SK-N-MC (cell line): ENCODE measurements at regions not wholly inside any gene's neighbourhood (a gene's known extent, or its start where the extent isn't known, plus 50 kb on each side); places are given as distances from the start of the nearest gene placed in this dataset.

Source experiments
- DNase-seq: peaks from one replicate; pipeline ENCODE4 v3.0.0-alpha.2; 2011; ENCODE audit warnings: low read depth, low spot score
- H3K27ac ChIP-seq: fragments of 200-600 bp; sonication (generic); 2 replicates; pipeline ENCODE4 v1.5.1; 2016; ENCODE audit warnings: mixed run types
- H3K36me3 ChIP-seq: fragments of 200-600 bp; sonication (generic); 2 replicates; pipeline ENCODE4 v1.6.1; 2017; ENCODE audit warnings: antibody characterized with exemption, low read length, mixed read lengths; ENCODE audit not compliant: insufficient read depth
- H3K4me3 ChIP-seq: fragments of 200-600 bp; sonication (generic); 2 replicates; pipeline ENCODE4 v1.5.1; 2016
- H3K9ac ChIP-seq: fragments of 200-600 bp; sonication (generic); 2 replicates; pipeline ENCODE4 v1.8.0; 2017; ENCODE audit warnings: mixed run types, mixed read lengths; ENCODE audit not compliant: insufficient read length
- H3K9me3 ChIP-seq: fragments of 200-600 bp; sonication (generic); 2 replicates; pipeline ENCODE4 v1.6.1; 2017; ENCODE audit warnings: low read depth, mild to moderate bottlenecking, antibody characterized with exemption, low read length, moderate library complexity, mixed read lengths
- EZH2 ChIP-seq: fragments of 200-600 bp; sonication (generic); IDR thresholded peaks from one replicate; pipeline ENCODE4 v1.6.1; 2017; ENCODE audit warnings: antibody characterized with exemption
- FOXP2 ChIP-seq: optimal IDR thresholded peaks from 2 replicates; pipeline ENCODE3; 2011; ENCODE audit warnings: mild to moderate bottlenecking, moderate library complexity; ENCODE audit not compliant: insufficient read depth; ENCODE audit errors: extremely low read length, control extremely low read depth
- POLR2AphosphoS5 ChIP-seq: IDR thresholded peaks from 2 replicates; pipeline ENCODE4 v1.6.1; 2012; ENCODE audit warnings: mild to moderate bottlenecking, low read depth, low read length, borderline replicate concordance

DNA sequence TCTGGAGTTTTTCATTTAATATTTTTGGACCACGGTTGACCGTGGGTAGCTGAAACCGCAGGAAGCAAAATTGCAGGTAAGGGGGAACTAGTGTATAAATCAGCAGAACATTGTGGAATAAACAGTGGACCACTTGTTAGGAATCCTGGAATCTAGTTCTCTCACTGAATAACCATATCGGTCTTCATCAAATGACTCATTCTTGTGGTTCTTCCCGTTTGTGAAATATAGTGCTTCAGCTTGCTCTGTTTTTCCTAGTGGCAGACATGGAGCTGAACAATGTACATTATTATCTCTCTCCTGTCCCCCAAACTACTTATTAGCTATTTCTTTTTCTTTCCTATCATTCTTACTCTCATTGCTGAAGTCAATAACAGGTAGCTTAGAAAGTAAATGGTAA, 61.9 kb downstream of the HSPA13 start:
- no peak for DNase-seq
- no peak overlapping the region for H3K4me3 ChIP-seq
- H3K9me3 ChIP-seq, result no peaks in the 10 kb centered on the region
- no peaks in the 10 kb centered on the region for H3K36me3 ChIP-seq
- TF ChIP-seq FOXP2, result no peak
- TF ChIP-seq EZH2, result no peak
- TF ChIP-seq POLR2AphosphoS5, result no peak
- no peak overlapping the region for H3K27ac ChIP-seq
- no peak overlapping the region for H3K9ac ChIP-seq

DNA sequence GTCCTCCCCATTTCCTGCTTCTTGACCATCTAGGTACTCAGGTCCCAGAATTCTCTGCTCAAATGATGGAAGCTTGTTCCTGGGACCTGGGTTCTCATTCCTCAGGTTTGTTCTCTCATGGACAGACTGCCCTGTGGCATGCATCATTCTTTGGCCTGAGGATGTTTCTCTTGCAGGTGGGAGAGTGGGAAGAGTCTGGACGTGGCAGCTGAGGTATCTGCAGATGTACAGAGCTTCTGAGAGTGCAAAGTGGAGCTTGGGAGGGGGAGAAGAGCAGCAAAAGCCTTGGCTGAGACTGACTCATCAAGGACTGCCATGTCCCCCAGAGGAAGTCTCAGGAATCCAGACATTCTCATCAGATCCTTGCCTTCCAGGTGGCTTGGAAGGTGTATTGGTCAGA, 63.1 kb downstream of the HSPA13 start:
- no peaks in the 10 kb centered on the region for H3K36me3 ChIP-seq
- TF ChIP-seq POLR2AphosphoS5 (no peak), EZH2 (no peak), FOXP2 (no peak)
- H3K9ac ChIP-seq, result no peak overlapping the region
- H3K9me3 ChIP-seq, result no peaks in the 10 kb centered on the region
- no peak overlapping the region for H3K4me3 ChIP-seq
- no peak overlapping the region for H3K27ac ChIP-seq
- DNase-seq, result no peak

DNA sequence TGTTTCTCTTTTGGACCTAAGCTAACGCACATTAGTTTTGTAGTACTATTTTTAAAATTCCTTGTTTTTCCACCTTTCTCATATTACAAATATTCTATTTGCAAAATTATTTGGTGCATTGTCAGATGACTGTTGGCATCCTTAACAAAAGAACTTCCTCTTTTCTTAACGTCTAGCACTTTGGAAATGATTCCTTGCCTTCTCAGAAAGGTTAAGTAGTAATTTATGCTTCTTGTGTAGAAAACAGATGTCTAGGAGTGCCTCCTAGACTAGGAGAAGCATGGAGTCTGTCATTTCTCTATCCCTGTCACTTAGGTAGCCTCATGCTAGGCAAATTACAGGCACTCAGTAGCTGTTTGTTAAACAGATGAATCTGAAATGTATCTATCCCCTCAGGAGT, 64.4 kb downstream of the HSPA13 start:
- DNase-seq, result no peak
- Histone ChIP-seq H3K27ac (no peak overlapping the region), H3K9me3 (no peaks in the 10 kb centered on the region), H3K4me3 (no peak overlapping the region), H3K36me3 (no peaks in the 10 kb centered on the region), H3K9ac (no peak overlapping the region)
- TF ChIP-seq EZH2, result no peak
- no peak for TF ChIP-seq POLR2AphosphoS5
- TF ChIP-seq FOXP2, result no peak

DNA sequence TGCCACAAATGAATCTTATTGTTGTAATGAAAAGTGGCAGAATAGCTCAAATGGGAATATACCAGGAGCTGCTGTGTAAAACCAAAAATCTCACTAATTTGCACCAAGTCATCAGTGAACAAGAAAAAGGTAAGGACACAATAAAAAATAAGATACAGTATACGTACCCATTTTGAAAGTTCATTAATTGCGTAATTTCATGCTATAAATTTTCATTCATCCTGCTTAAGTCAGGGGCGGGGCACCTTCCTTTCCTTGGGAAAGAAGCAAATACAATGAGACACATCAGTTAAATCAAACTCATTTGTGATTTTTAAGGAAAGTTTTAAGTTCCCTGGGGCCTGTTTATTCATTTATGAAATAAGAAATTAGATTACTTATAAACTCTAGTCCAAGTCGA, 65.4 kb downstream of the HSPA13 start:
- Histone ChIP-seq H3K4me3 (no peak overlapping the region), H3K36me3 (no peaks in the 10 kb centered on the region), H3K27ac (no peak overlapping the region), H3K9ac (no peak overlapping the region), H3K9me3 (no peaks in the 10 kb centered on the region)
- DNase-seq, result no peak
- TF ChIP-seq POLR2AphosphoS5 (no peak), EZH2 (no peak), FOXP2 (no peak)

DNA sequence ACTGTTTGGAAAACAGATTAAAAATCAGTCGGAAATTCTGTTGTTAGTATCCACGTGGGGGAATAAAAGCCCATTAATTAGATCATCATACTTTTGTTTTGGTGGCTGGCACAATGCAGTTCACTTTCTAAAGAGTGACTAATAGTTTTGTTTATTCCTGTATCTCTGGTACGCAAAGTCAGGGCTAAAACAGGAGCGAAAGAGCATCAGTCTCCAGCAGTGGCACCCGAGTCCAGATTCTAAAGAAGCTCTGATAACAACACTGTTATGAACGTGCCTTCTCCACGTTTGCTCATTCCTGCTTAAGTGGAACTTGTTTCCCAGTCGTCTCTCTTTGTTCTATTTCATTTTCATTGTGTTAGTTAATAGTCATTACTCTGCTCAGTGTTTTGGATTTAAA, 69.6 kb downstream of the HSPA13 start:
- no peak for TF ChIP-seq POLR2AphosphoS5
- TF ChIP-seq EZH2, result no peak
- TF ChIP-seq FOXP2, result no peak
- no peak for DNase-seq

DNA sequence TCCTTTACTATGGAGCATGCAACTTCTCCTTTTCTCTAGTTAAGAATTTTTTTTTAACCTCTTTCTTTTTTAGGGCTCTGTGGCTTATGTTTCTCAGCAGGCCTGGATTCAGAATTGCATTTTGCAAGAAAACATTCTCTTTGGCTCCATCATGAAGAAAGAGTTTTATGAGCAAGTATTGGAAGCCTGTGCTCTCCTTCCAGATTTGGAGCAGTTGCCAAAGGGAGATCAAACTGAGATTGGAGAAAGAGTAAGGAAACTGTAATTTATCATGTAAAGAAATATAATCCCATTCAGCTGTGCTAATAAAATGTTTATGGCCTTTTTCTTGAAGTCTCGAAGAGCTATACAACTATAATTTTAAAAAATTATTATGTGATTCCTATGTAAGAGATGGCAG, 70.1 kb downstream of the HSPA13 start:
- H3K27ac ChIP-seq, result no peak overlapping the region

More for the DNA sequence above, 69.6 kb downstream of the HSPA13 start:
- no peaks in the 10 kb centered on the region for H3K9me3 ChIP-seq
- no peak overlapping the region for H3K9ac ChIP-seq
- H3K36me3 ChIP-seq, result no peaks in the 10 kb centered on the region
- no peak overlapping the region for H3K27ac ChIP-seq
- peak overlapping the region; percentile 19 for H3K4me3 ChIP-seq

DNA sequence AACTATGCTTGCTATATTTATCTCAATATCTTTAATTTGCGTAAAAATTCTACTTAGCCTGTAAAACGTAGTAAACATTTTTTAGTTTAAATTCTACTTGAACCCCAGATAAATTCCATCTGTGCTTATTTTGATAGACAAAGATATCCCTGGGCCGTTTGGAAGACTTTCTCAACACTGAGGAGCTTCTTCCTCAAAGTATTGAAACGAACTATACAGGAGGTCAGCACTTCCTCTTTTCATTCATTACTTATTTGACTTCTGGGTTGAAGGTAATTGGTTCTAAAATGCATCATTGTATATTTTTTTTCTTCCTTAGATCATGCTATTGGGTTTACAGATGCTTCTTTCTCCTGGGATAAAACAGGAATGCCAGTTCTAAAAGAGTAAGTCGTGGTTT, 74.7 kb downstream of the HSPA13 start:
- no peak overlapping the region for H3K4me3 ChIP-seq
- TF ChIP-seq FOXP2 (no peak), POLR2AphosphoS5 (no peak), EZH2 (no peak)

More for the DNA sequence above, 70.1 kb downstream of the HSPA13 start:
- Histone ChIP-seq H3K9ac (no peak overlapping the region), H3K36me3 (no peaks in the 10 kb centered on the region), H3K9me3 (no peaks in the 10 kb centered on the region), H3K4me3 (no peak overlapping the region)
- TF ChIP-seq FOXP2 (no peak), EZH2 (no peak), POLR2AphosphoS5 (no peak)
- peak; percentile 8 for DNase-seq

DNA sequence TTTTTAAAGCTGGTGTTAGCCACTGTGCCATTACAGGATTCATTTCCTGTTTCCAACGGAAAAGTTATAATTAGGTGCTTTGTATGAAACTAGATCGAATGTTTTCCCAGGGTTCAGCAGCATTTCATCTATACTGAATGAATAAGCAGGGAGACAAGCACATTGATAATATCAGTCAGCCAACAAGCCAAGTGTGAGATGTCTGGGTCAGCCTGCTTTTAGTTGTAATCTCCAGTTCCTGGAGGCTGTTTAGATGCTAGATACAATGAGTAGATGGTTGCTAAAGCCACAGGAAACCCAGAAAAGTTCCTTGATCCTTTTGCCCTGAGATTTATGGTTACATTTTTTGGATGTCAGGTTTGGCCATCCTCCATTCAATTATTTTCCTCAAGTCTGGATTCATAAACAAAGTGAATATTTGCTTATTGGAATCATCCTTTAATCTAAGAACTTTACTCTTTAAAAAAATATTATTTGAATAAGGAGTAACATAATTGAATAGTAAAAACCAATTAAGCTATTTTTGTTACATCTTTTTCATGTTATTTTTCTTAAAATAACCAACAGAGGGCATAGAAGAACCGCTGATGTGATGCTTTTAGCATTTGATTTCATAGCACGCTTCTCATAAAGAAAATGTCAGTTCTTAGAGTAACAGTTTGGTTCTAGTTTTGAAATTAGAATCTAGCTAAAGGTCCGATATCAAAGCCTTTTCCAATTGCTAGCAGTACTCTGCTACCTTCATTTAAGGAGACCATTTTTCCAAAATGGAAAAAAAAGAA, 76.6 kb downstream of the HSPA13 start:
- Histone ChIP-seq H3K9me3 (no peaks in the 10 kb centered on the region), H3K27ac (no peak overlapping the region), H3K9ac (no peak overlapping the region), H3K36me3 (no peaks in the 10 kb centered on the region), H3K4me3 (no peak overlapping the region)
- TF ChIP-seq POLR2AphosphoS5 (no peak), FOXP2 (no peak), EZH2 (no peak)
- DNase-seq, result peak; percentile 16

More for the DNA sequence above, 74.7 kb downstream of the HSPA13 start:
- Histone ChIP-seq H3K9ac (no peak overlapping the region), H3K9me3 (no peaks in the 10 kb centered on the region), H3K36me3 (no peaks in the 10 kb centered on the region), H3K27ac (no peak overlapping the region)
- no peak for DNase-seq
